ENCODE measurements at regions not wholly inside any gene's neighbourhood (a gene's known extent, or its start where the extent isn't known, plus 50 kb on each side); places are given as distances from the start of the nearest gene placed in this dataset.

GRCh38 chr18:57913686-57914085 lies 110.6 kb upstream of the ATP8B1 start:
- H3K9ac ChIP-seq, result no peak overlapping the region
- no peaks in the 10 kb centered on the region for H3K4me1 ChIP-seq (ENCODE audit: low read depth, poor library complexity, severe bottlenecking)
- H2AFZ ChIP-seq (ENCODE audit: low read depth), result no peak overlapping the region
- H3K27me3 ChIP-seq (ENCODE audit: insufficient read depth, low read depth), result no peaks in the 10 kb centered on the region
- TF ChIP-seq CTCF (conservative IDR thresholded peaks at IDR 0.05; ENCODE audit: low read depth, low read length), result no peak
- no peaks in the 10 kb centered on the region for H3K79me2 ChIP-seq (ENCODE audit: insufficient read depth, low read depth)
- H4K20me1 ChIP-seq (ENCODE audit: insufficient read depth), result no peaks in the 10 kb centered on the region
- H3K4me3 ChIP-seq (IDR thresholded peaks at IDR 0.05; ENCODE audit: insufficient read depth, low read depth, low read length), result no peak overlapping the region
- no peak overlapping the region for H3K27ac ChIP-seq
- no peaks in the 10 kb centered on the region for H3K36me3 ChIP-seq (ENCODE audit: insufficient read depth)
- no peak overlapping the region for H3K4me2 ChIP-seq

GRCh38 chr18:57910817-57911216 lies 107.7 kb upstream of the ATP8B1 start:
- no peaks in the 10 kb centered on the region for H3K36me3 ChIP-seq (ENCODE audit: insufficient read depth)
- no peaks in the 10 kb centered on the region for H3K79me2 ChIP-seq (ENCODE audit: insufficient read depth, low read depth)
- no peaks in the 10 kb centered on the region for H3K4me1 ChIP-seq (ENCODE audit: low read depth, poor library complexity, severe bottlenecking)
- H3K4me3 ChIP-seq (IDR thresholded peaks at IDR 0.05; ENCODE audit: insufficient read depth, low read depth, low read length), result no peak overlapping the region
- H3K9ac ChIP-seq, result no peak overlapping the region
- no peak overlapping the region for H2AFZ ChIP-seq (ENCODE audit: low read depth)
- no peak overlapping the region for H3K4me2 ChIP-seq
- H3K27ac ChIP-seq, result no peak overlapping the region
- TF ChIP-seq CTCF (conservative IDR thresholded peaks at IDR 0.05; ENCODE audit: low read depth, low read length), result peak; percentile 75
- H3K27me3 ChIP-seq (ENCODE audit: insufficient read depth, low read depth), result no peaks in the 10 kb centered on the region
- H4K20me1 ChIP-seq (ENCODE audit: insufficient read depth), result no peaks in the 10 kb centered on the region

GRCh38 chr18:57910134-57910533 lies 107.0 kb upstream of the ATP8B1 start:
- no peaks in the 10 kb centered on the region for H4K20me1 ChIP-seq (ENCODE audit: insufficient read depth)
- no peak overlapping the region for H3K4me3 ChIP-seq (IDR thresholded peaks at IDR 0.05; ENCODE audit: insufficient read depth, low read depth, low read length)
- H3K36me3 ChIP-seq (ENCODE audit: insufficient read depth), result no peaks in the 10 kb centered on the region
- no peaks in the 10 kb centered on the region for H3K4me1 ChIP-seq (ENCODE audit: low read depth, poor library complexity, severe bottlenecking)
- H3K79me2 ChIP-seq (ENCODE audit: insufficient read depth, low read depth), result no peaks in the 10 kb centered on the region
- H2AFZ ChIP-seq (ENCODE audit: low read depth), result no peak overlapping the region
- no peak overlapping the region for H3K9ac ChIP-seq
- no peak overlapping the region for H3K27ac ChIP-seq
- no peaks in the 10 kb centered on the region for H3K27me3 ChIP-seq (ENCODE audit: insufficient read depth, low read depth)
- no peak overlapping the region for H3K4me2 ChIP-seq
- TF ChIP-seq CTCF (conservative IDR thresholded peaks at IDR 0.05; ENCODE audit: low read depth, low read length), result no peak

- no peak overlapping the region for H3K9ac ChIP-seq
- no peaks in the 10 kb centered on the region for H3K79me2 ChIP-seq (ENCODE audit: insufficient read depth, low read depth)
- no peak overlapping the region for H3K4me3 ChIP-seq (IDR thresholded peaks at IDR 0.05; ENCODE audit: insufficient read depth, low read depth, low read length)
- no peak overlapping the region for H3K27ac ChIP-seq
- no peaks in the 10 kb centered on the region for H3K4me1 ChIP-seq (ENCODE audit: low read depth, poor library complexity, severe bottlenecking)
- no peak overlapping the region for H2AFZ ChIP-seq (ENCODE audit: low read depth)
- no peaks in the 10 kb centered on the region for H4K20me1 ChIP-seq (ENCODE audit: insufficient read depth)
- no peaks in the 10 kb centered on the region for H3K36me3 ChIP-seq (ENCODE audit: insufficient read depth)
- H3K4me2 ChIP-seq, result no peak overlapping the region
- TF ChIP-seq CTCF (conservative IDR thresholded peaks at IDR 0.05; ENCODE audit: low read depth, low read length), result no peak
- H3K27me3 ChIP-seq (ENCODE audit: insufficient read depth, low read depth), result no peaks in the 10 kb centered on the region
Observed at GRCh38 chr18:57909620-57910019, 106.5 kb upstream of the ATP8B1 start.

- no peak overlapping the region for H3K27ac ChIP-seq
- no peaks in the 10 kb centered on the region for H3K27me3 ChIP-seq (ENCODE audit: insufficient read depth, low read depth)
- H2AFZ ChIP-seq (ENCODE audit: low read depth), result no peak overlapping the region
- no peak for TF ChIP-seq CTCF (conservative IDR thresholded peaks at IDR 0.05; ENCODE audit: low read depth, low read length)
- no peaks in the 10 kb centered on the region for H3K79me2 ChIP-seq (ENCODE audit: insufficient read depth, low read depth)
- no peak overlapping the region for H3K4me3 ChIP-seq (IDR thresholded peaks at IDR 0.05; ENCODE audit: insufficient read depth, low read depth, low read length)
- no peak overlapping the region for H3K9ac ChIP-seq
- H4K20me1 ChIP-seq (ENCODE audit: insufficient read depth), result no peaks in the 10 kb centered on the region
- H3K36me3 ChIP-seq (ENCODE audit: insufficient read depth), result no peaks in the 10 kb centered on the region
- no peaks in the 10 kb centered on the region for H3K4me1 ChIP-seq (ENCODE audit: low read depth, poor library complexity, severe bottlenecking)
- no peak overlapping the region for H3K4me2 ChIP-seq
Observed at GRCh38 chr18:57908092-57908491, 105.0 kb upstream of the ATP8B1 start.

All from KMS-11 (cell line).